ENCODE measurements at regions not wholly inside any gene's neighbourhood (a gene's known extent, or its start where the extent isn't known, plus 50 kb on each side); places are given as distances from the start of the nearest gene placed in this dataset.

GRCh38 chr12:115756271-115756670, 521.2 kb downstream of the MED13L start:
- Histone ChIP-seq H3K9me3 (replicated peaks; ENCODE audit: low read length) (no peaks in the 10 kb centered on the region), H3K4me3 (ENCODE audit: low read length) (no peak overlapping the region), H3K36me3 (ENCODE audit: insufficient read depth, low read length) (no peaks in the 10 kb centered on the region), H3K4me2 (ENCODE audit: low read length) (no peak overlapping the region), H3K4me1 (ENCODE audit: control insufficient read depth, insufficient read depth, low read length) (peaks cover 14% of the 10 kb centered on the region), H3K9ac (ENCODE audit: low read depth, low read length) (no peak overlapping the region), H3K27me3 (ENCODE audit: control insufficient read depth, insufficient read depth, low read length) (peaks cover 32% of the 10 kb centered on the region)

GRCh38 chr12:115755725-115756085, 521.8 kb downstream of the MED13L start:
- Histone ChIP-seq H3K9ac (ENCODE audit: low read depth, low read length) (no peak overlapping the region), H3K27me3 (ENCODE audit: control insufficient read depth, insufficient read depth, low read length) (peaks cover 32% of the 10 kb centered on the region), H3K9me3 (replicated peaks; ENCODE audit: low read length) (no peaks in the 10 kb centered on the region), H3K4me3 (ENCODE audit: low read length) (no peak overlapping the region), H3K4me1 (ENCODE audit: control insufficient read depth, insufficient read depth, low read length) (peaks cover 14% of the 10 kb centered on the region), H3K36me3 (ENCODE audit: insufficient read depth, low read length) (no peaks in the 10 kb centered on the region), H3K4me2 (ENCODE audit: low read length) (no peak overlapping the region)

GRCh38 chr12:115755061-115755724, 522.3 kb downstream of the MED13L start:
- peaks cover 14% of the 10 kb centered on the region for H3K4me1 ChIP-seq (ENCODE audit: control insufficient read depth, insufficient read depth, low read length)
- no peaks in the 10 kb centered on the region for H3K9me3 ChIP-seq (replicated peaks; ENCODE audit: low read length)
- H3K36me3 ChIP-seq (ENCODE audit: insufficient read depth, low read length), result no peaks in the 10 kb centered on the region
- H3K9ac ChIP-seq (ENCODE audit: low read depth, low read length), result no peak overlapping the region
- peaks cover 32% of the 10 kb centered on the region for H3K27me3 ChIP-seq (ENCODE audit: control insufficient read depth, insufficient read depth, low read length)
- H3K4me3 ChIP-seq (ENCODE audit: low read length), result no peak overlapping the region
- H3K4me2 ChIP-seq (ENCODE audit: low read length), result no peak overlapping the region

- Histone ChIP-seq H3K9me3 (replicated peaks; ENCODE audit: low read length) (no peaks in the 10 kb centered on the region), H3K27me3 (ENCODE audit: control insufficient read depth, insufficient read depth, low read length) (peaks cover 36% of the 10 kb centered on the region), H3K4me2 (ENCODE audit: low read length) (no peak overlapping the region), H3K4me3 (ENCODE audit: low read length) (no peak overlapping the region), H3K9ac (ENCODE audit: low read depth, low read length) (no peak overlapping the region), H3K4me1 (ENCODE audit: control insufficient read depth, insufficient read depth, low read length) (peaks cover 14% of the 10 kb centered on the region), H3K36me3 (ENCODE audit: insufficient read depth, low read length) (no peaks in the 10 kb centered on the region)
These were observed 524.4 kb downstream of the MED13L start for GRCh38 chr12:115752913-115753726.

GRCh38 chr12:115752156-115752555, 525.3 kb downstream of the MED13L start:
- Histone ChIP-seq H3K9ac (ENCODE audit: low read depth, low read length) (no peak overlapping the region), H3K9me3 (replicated peaks; ENCODE audit: low read length) (no peaks in the 10 kb centered on the region), H3K4me3 (ENCODE audit: low read length) (no peak overlapping the region), H3K27me3 (ENCODE audit: control insufficient read depth, insufficient read depth, low read length) (peaks cover 26% of the 10 kb centered on the region), H3K4me1 (ENCODE audit: control insufficient read depth, insufficient read depth, low read length) (peaks cover 14% of the 10 kb centered on the region), H3K4me2 (ENCODE audit: low read length) (peak overlapping the region; percentile 18), H3K36me3 (ENCODE audit: insufficient read depth, low read length) (no peaks in the 10 kb centered on the region)

GRCh38 chr12:115750340-115750739, 527.2 kb downstream of the MED13L start:
- peaks cover 14% of the 10 kb centered on the region for H3K4me1 ChIP-seq (ENCODE audit: control insufficient read depth, insufficient read depth, low read length)
- no peaks in the 10 kb centered on the region for H3K36me3 ChIP-seq (ENCODE audit: insufficient read depth, low read length)
- no peak overlapping the region for H3K4me3 ChIP-seq (ENCODE audit: low read length)
- H3K9ac ChIP-seq (ENCODE audit: low read depth, low read length), result no peak overlapping the region
- no peaks in the 10 kb centered on the region for H3K9me3 ChIP-seq (replicated peaks; ENCODE audit: low read length)
- no peak overlapping the region for H3K4me2 ChIP-seq (ENCODE audit: low read length)
- peaks cover 11% of the 10 kb centered on the region for H3K27me3 ChIP-seq (ENCODE audit: control insufficient read depth, insufficient read depth, low read length)

GRCh38 chr12:115749071-115749841, 528.2 kb downstream of the MED13L start:
- H3K27me3 ChIP-seq (ENCODE audit: control insufficient read depth, insufficient read depth, low read length), result peaks cover 12% of the 10 kb centered on the region
- no peaks in the 10 kb centered on the region for H3K36me3 ChIP-seq (ENCODE audit: insufficient read depth, low read length)
- H3K4me1 ChIP-seq (ENCODE audit: control insufficient read depth, insufficient read depth, low read length), result peaks cover 14% of the 10 kb centered on the region
- no peaks in the 10 kb centered on the region for H3K9me3 ChIP-seq (replicated peaks; ENCODE audit: low read length)
- no peak overlapping the region for H3K4me2 ChIP-seq (ENCODE audit: low read length)
- H3K9ac ChIP-seq (ENCODE audit: low read depth, low read length), result no peak overlapping the region
- H3K4me3 ChIP-seq (ENCODE audit: low read length), result no peak overlapping the region

- H3K4me2 ChIP-seq (ENCODE audit: low read length), result no peak overlapping the region
- H3K27me3 ChIP-seq (ENCODE audit: control insufficient read depth, insufficient read depth, low read length), result peaks cover 6% of the 10 kb centered on the region
- H3K4me3 ChIP-seq (ENCODE audit: low read length), result no peak overlapping the region
- H3K4me1 ChIP-seq (ENCODE audit: control insufficient read depth, insufficient read depth, low read length), result no peaks in the 10 kb centered on the region
- no peaks in the 10 kb centered on the region for H3K9me3 ChIP-seq (replicated peaks; ENCODE audit: low read length)
- no peaks in the 10 kb centered on the region for H3K36me3 ChIP-seq (ENCODE audit: insufficient read depth, low read length)
- no peak overlapping the region for H3K9ac ChIP-seq (ENCODE audit: low read depth, low read length)
These were observed 536.8 kb downstream of the MED13L start for GRCh38 chr12:115740586-115741155.

GRCh38 chr12:115737895-115738294, 539.6 kb downstream of the MED13L start:
- no peak overlapping the region for H3K4me2 ChIP-seq (ENCODE audit: low read length)
- H3K9ac ChIP-seq (ENCODE audit: low read depth, low read length), result no peak overlapping the region
- H3K9me3 ChIP-seq (replicated peaks; ENCODE audit: low read length), result no peaks in the 10 kb centered on the region
- no peaks in the 10 kb centered on the region for H3K4me1 ChIP-seq (ENCODE audit: control insufficient read depth, insufficient read depth, low read length)
- no peak overlapping the region for H3K4me3 ChIP-seq (ENCODE audit: low read length)
- H3K27me3 ChIP-seq (ENCODE audit: control insufficient read depth, insufficient read depth, low read length), result peaks cover 3% of the 10 kb centered on the region
- H3K36me3 ChIP-seq (ENCODE audit: insufficient read depth, low read length), result no peaks in the 10 kb centered on the region

- Histone ChIP-seq H3K9me3 (replicated peaks; ENCODE audit: low read length) (no peaks in the 10 kb centered on the region), H3K4me3 (ENCODE audit: low read length) (no peak overlapping the region), H3K4me2 (ENCODE audit: low read length) (no peak overlapping the region), H3K4me1 (ENCODE audit: control insufficient read depth, insufficient read depth, low read length) (no peaks in the 10 kb centered on the region), H3K9ac (ENCODE audit: low read depth, low read length) (no peak overlapping the region), H3K27me3 (ENCODE audit: control insufficient read depth, insufficient read depth, low read length) (peaks cover 3% of the 10 kb centered on the region), H3K36me3 (ENCODE audit: insufficient read depth, low read length) (no peaks in the 10 kb centered on the region)
These were observed 541.1 kb downstream of the MED13L start for GRCh38 chr12:115736360-115736759.

GRCh38 chr12:115730975-115731541, 546.4 kb downstream of the MED13L start:
- Histone ChIP-seq H3K4me1 (ENCODE audit: control insufficient read depth, insufficient read depth, low read length) (no peaks in the 10 kb centered on the region), H3K27me3 (ENCODE audit: control insufficient read depth, insufficient read depth, low read length) (peaks cover 1% of the 10 kb centered on the region), H3K9me3 (replicated peaks; ENCODE audit: low read length) (no peaks in the 10 kb centered on the region), H3K9ac (ENCODE audit: low read depth, low read length) (no peak overlapping the region), H3K4me3 (ENCODE audit: low read length) (no peak overlapping the region), H3K4me2 (ENCODE audit: low read length) (no peak overlapping the region), H3K36me3 (ENCODE audit: insufficient read depth, low read length) (no peaks in the 10 kb centered on the region)

Data from skeletal muscle satellite cell (primary cell).